ENCODE measurements at regions not wholly inside any gene's neighbourhood (a gene's known extent, or its start where the extent isn't known, plus 50 kb on each side); places are given as distances from the start of the nearest gene placed in this dataset.

- no peak for TF ChIP-seq CTCF (IDR thresholded peaks at IDR 0.05; ENCODE audit: insufficient read depth in 1 of 2, low read depth in 1 of 2, low read length in 1 of 2, severe bottlenecking in 1 of 2, unreplicated experiment in 1 of 2)
- ChIA-PET POLR2A (no interaction called here), CTCF (no interaction called here)
- no peak overlapping the region for H3K4me3 ChIP-seq (ENCODE audit: low read depth, low read length)
- no TSS peak for BruUV-seq (replicated peaks)
- H3K36me3 ChIP-seq (ENCODE audit: control insufficient read depth, insufficient read depth, low read length), result no peaks in the 10 kb centered on the region
- H3K9me3 ChIP-seq, result peaks cover 12% of the 10 kb centered on the region
- no peak for DNase-seq
- no peaks in the 10 kb centered on the region for H3K36me3 Mint-ChIP-seq (ENCODE audit: insufficient read depth, unreplicated experiment)
- H3K27me3 ChIP-seq (replicated peaks; ENCODE audit: control insufficient read depth, insufficient read depth, low read length), result no peaks in the 10 kb centered on the region
- H3K4me1 Mint-ChIP-seq (ENCODE audit: low read depth, unreplicated experiment), result peaks cover 13% of the 10 kb centered on the region
- peaks cover 17% of the 10 kb centered on the region for H3K4me1 ChIP-seq
- no peak overlapping the region for H3K4me3 Mint-ChIP-seq (ENCODE audit: unreplicated experiment)
- H3K27ac Mint-ChIP-seq (ENCODE audit: unreplicated experiment), result no peak overlapping the region
- peaks cover 1% of the 10 kb centered on the region for H3K9me3 Mint-ChIP-seq (ENCODE audit: unreplicated experiment)
- no peaks in the 10 kb centered on the region for H3K27me3 Mint-ChIP-seq (ENCODE audit: insufficient read depth, unreplicated experiment)
- intact Hi-C loops (cut with micrococcal nuclease; ENCODE audit: unreplicated experiment), result no loop called here
Measured at GRCh38 chr11:116446048-116446941, 326.5 kb downstream of the BUD13 start.

- no peak overlapping the region for H3K27ac Mint-ChIP-seq (ENCODE audit: unreplicated experiment)
- ChIA-PET CTCF (no interaction called here), POLR2A (no interaction called here)
- H3K36me3 Mint-ChIP-seq (ENCODE audit: insufficient read depth, unreplicated experiment), result no peaks in the 10 kb centered on the region
- intact Hi-C loops (cut with micrococcal nuclease; ENCODE audit: unreplicated experiment), result no loop called here
- no peaks in the 10 kb centered on the region for H3K36me3 ChIP-seq (ENCODE audit: control insufficient read depth, insufficient read depth, low read length)
- peaks cover 10% of the 10 kb centered on the region for H3K9me3 ChIP-seq
- H3K4me3 Mint-ChIP-seq (ENCODE audit: unreplicated experiment), result no peak overlapping the region
- H3K27me3 Mint-ChIP-seq (ENCODE audit: insufficient read depth, unreplicated experiment), result no peaks in the 10 kb centered on the region
- DNase-seq, result no peak
- peaks cover 17% of the 10 kb centered on the region for H3K4me1 ChIP-seq
- H3K4me3 ChIP-seq (ENCODE audit: low read depth, low read length), result no peak overlapping the region
- H3K27me3 ChIP-seq (replicated peaks; ENCODE audit: control insufficient read depth, insufficient read depth, low read length), result no peaks in the 10 kb centered on the region
- peaks cover 13% of the 10 kb centered on the region for H3K4me1 Mint-ChIP-seq (ENCODE audit: low read depth, unreplicated experiment)
- no TSS peak for BruUV-seq (replicated peaks)
- H3K9me3 Mint-ChIP-seq (ENCODE audit: unreplicated experiment), result peaks cover 4% of the 10 kb centered on the region
- no peak for TF ChIP-seq CTCF (IDR thresholded peaks at IDR 0.05; ENCODE audit: insufficient read depth in 1 of 2, low read depth in 1 of 2, low read length in 1 of 2, severe bottlenecking in 1 of 2, unreplicated experiment in 1 of 2)
Measured at GRCh38 chr11:116445108-116446047, 327.4 kb downstream of the BUD13 start.

GRCh38 chr11:116442238-116442752, 330.5 kb downstream of the BUD13 start:
- no peak for DNase-seq
- H3K4me1 ChIP-seq, result peaks cover 13% of the 10 kb centered on the region
- Mint-ChIP-seq H3K27me3 (ENCODE audit: insufficient read depth, unreplicated experiment) (no peaks in the 10 kb centered on the region), H3K4me3 (ENCODE audit: unreplicated experiment) (no peak overlapping the region), H3K27ac (ENCODE audit: unreplicated experiment) (no peak overlapping the region), H3K36me3 (ENCODE audit: insufficient read depth, unreplicated experiment) (no peaks in the 10 kb centered on the region), H3K9me3 (ENCODE audit: unreplicated experiment) (peaks cover 20% of the 10 kb centered on the region), H3K4me1 (ENCODE audit: low read depth, unreplicated experiment) (peaks cover 13% of the 10 kb centered on the region)
- H3K9me3 ChIP-seq, result peaks cover 3% of the 10 kb centered on the region
- CTCF ChIA-PET, result no interaction called here
- H3K36me3 ChIP-seq (ENCODE audit: control insufficient read depth, insufficient read depth, low read length), result no peaks in the 10 kb centered on the region
- no peak for TF ChIP-seq CTCF (IDR thresholded peaks at IDR 0.05; ENCODE audit: insufficient read depth in 1 of 2, low read depth in 1 of 2, low read length in 1 of 2, severe bottlenecking in 1 of 2, unreplicated experiment in 1 of 2)
- intact Hi-C loops (cut with micrococcal nuclease; ENCODE audit: unreplicated experiment), result no loop called here
- no TSS peak for BruUV-seq (replicated peaks)
- H3K4me3 ChIP-seq (ENCODE audit: low read depth, low read length), result no peak overlapping the region
- no peaks in the 10 kb centered on the region for H3K27me3 ChIP-seq (replicated peaks; ENCODE audit: control insufficient read depth, insufficient read depth, low read length)
- POLR2A ChIA-PET, result no interaction called here

Data from Caco-2 (cell line).